Left forelimb (tissue), 1 donor: ENCODE measurements at regions not wholly inside any gene's neighbourhood (a gene's known extent, or its start where the extent isn't known, plus 50 kb on each side); places are given as distances from the start of the nearest gene placed in this dataset.

Source experiments
- DNase-seq: peaks from one replicate; pipeline ENCODE4 v3.0.0-alpha.2; 2018; ENCODE audit warnings: low spot score

GRCh38 chr22:48351376-48352085 lies 1476.1 kb downstream of the BRD1 start:
- DNase-seq, result no peak

DNA sequence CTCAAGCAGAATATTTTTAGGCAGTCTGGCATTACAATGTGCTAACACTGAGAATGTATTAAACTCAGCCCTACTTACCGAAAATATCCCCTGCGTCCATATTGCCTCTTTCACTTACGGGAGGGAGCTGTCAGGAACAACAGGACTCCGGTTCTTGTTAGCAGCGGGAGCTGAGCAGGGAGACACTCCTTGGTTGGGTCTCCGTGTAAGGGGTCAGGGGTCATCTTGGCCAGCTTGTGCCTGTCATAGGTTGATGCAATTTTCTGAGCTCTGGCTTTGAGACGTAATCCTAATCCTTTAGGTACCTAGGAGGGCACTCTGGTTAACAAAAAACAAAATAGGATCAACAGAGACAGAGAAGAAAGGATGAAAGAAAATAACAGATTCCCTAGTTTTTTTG lies 1477.2 kb downstream of the BRD1 start:
- no peak for DNase-seq

DNA sequence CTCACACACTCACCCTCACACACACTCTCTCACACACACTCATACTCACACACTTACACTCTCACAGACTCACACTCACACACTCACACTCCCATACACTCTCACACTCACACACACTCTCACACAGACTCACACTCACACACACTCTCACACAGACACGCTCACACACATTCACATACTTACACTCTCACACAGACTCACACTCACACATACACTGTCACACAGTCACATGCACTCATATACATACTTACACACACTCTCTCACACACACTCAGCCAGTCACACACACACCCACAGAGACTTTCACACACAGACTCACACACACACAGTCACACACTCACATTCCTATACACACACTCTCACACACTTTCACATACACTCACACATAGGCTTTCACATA lies 1478.8 kb downstream of the BRD1 start:
- DNase-seq, result no peak

DNA sequence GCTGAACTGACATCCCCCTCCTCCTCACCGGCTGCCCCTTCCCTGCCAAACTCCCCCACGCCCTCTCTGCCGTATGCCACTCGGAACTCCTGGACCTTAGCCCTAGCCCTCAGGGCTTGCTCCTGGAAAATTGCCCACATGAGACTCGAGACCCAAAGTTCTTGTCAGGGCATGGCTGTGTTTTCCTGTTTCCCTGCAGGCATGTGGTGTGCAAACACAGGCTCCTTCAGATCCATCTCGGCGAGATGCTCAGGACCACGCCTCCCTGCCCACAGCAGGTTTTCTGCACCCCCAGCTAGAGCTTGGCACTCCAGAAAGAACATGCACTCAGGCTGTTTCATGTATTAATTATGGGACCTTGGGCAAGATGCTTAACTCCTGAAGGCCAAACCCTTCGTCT lies 1480.4 kb downstream of the BRD1 start:
- DNase-seq, result no peak

- no peak for DNase-seq
These were observed 1480.8 kb downstream of the BRD1 start for GRCh38 chr22:48346911-48347310.

- no peak for DNase-seq
These were observed 1481.4 kb downstream of the BRD1 start for GRCh38 chr22:48346311-48346710.

DNA sequence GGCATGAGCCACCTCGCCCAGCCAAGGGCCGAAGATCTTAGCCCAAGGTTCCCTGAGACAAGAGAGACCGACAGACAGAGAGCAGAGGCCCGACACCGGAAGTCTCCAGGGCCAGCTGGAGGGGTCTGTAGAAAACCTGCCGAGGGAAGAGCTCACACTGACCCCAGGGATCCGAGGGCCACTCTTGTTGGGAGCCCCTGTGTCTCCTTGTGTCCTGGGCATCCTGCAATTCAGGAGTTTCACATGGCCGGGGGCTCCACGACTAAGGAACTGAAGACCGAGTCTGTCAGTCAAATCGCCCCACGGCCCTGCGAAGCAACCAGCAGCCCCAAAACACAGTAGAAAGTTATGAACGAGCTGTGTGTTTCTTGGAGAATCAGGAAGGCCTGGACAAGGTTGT lies 1482.0 kb downstream of the BRD1 start:
- DNase-seq, result no peak

DNA sequence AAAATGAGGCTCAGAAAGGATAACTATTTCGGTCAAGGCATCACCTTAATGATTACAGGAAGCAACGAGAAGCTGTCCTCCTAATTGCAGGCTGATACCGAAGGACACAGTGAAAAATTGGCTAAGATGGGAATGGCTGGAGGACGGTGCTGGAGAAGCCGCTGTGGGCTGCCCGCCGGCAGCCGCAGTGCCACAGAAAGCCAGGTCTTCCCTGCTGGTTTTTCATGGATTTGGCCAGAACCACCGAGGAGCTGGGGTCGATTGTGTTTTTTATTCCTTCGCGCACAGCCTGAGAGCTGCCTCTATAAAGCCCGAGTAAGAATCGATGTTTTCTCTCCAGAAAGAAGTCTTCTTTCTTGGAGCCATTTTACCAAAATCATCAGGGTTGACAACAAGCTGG lies 1484.2 kb downstream of the BRD1 start:
- DNase-seq, result no peak

DNA sequence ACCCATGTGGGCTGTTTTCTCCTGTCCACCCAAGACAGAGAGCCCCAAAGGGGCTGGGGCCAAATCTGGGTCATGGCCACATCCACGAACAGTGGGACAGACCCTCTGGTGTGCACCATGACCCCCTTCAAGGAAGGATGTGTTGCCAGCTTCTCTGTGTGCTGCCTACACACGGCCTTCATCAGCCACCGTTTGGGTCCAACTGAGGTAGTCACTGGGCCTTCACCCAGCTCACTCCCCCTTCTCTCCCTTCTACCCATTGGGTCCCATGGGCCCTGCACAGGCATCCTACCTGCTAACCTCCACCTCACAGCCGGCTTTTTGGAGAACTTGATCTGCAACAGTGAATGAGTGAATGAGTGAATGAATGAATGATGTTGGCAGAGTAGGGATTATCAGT lies 1484.9 kb downstream of the BRD1 start:
- no peak for DNase-seq

GRCh38 chr22:48342016-48342415 lies 1485.7 kb downstream of the BRD1 start:
- no peak for DNase-seq

GRCh38 chr22:48340727-48341709 lies 1486.7 kb downstream of the BRD1 start:
- DNase-seq, result no peak

DNA sequence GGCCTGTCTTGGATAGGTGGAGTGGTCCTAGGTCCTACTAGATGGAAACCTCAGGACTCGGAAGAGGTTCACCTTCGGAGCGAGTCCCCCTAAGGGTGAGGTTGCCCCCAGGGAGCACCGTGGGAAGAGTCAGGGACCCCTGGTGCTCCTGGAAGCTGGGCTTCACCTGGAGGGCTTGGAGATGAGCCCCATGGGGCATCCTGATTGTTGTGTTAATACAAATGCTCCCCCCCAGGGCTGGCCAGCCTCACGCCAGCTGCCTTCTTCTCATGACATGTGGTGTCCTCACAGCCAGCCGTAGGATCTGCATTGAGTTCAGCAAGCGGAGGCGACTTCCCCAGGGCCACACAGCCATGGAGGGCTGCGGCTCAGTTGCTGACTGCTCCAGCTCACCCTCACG lies 1487.5 kb downstream of the BRD1 start:
- DNase-seq, result no peak

GRCh38 chr22:48338793-48339705 lies 1488.6 kb downstream of the BRD1 start:
- no peak for DNase-seq

DNA sequence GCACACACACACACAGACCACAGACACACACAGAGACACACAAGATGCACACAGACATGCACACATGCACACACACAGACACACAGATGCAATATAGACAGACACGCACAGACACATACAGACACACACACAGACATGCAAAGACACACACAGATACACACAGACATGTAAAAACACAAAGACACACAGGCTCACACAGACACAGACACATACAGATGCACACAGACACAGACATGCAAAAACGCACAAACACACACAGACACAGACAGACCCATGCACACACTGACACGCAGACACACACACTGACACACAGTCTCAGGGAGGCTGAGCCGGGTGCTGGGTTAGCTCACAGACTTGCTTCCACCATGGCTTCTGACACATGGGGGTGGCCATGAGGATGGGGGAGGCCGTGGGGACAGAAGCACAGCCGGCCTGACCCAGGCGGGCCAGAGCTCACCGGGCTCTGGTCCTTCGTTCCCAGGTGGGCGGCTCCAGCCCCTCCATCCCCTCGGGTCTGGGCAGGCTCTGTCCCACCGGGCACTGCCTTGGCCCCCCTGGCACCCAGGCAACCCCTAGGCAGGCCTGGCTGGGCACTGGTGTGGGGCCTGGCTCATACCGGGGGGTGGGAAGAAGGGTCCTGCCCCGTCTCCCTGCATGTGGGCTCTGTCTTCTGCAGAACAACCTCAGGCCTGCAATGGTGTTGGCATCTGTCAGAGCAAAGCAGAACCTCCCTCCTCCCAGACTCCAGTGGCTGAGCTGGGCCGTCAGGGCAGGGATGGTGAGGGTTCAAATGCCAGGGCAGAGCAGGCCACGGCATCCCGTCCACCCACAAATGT lies 1489.5 kb downstream of the BRD1 start:
- no peak for DNase-seq

DNA sequence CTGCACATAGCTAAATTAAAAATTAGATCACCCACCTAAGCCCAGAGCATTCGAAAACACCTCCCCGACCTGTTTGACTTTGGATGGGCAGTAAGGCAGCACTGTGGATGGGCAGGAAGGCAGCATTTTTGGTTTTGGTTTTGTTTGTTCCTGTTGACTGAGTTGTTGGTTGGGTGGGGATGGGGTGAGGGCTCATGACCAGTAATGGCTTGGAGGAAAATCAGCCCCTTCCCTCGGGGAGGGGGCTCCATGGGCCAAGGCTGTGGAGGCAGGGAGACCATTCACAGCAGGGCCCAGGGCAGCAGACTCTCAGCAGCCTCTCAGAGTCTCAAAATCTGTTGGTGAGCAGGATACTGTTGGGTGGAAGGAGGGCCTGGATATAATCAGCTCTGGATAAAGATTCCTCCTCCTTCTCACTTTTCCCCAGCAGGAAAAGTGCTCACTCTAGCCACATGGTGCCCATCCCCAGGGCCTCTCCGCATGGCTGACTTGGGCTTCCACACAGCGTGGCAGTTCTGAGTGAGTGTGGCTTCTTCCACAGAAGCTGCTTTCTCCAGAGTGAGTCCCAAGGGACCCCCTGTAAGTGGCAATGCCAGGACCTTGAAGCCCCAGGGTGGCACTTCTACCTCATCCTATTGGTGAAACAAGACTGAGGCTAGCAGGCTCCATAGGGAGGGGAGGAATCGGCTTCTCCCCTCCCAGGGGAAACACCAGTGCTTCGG lies 1491.2 kb downstream of the BRD1 start:
- no peak for DNase-seq

DNA sequence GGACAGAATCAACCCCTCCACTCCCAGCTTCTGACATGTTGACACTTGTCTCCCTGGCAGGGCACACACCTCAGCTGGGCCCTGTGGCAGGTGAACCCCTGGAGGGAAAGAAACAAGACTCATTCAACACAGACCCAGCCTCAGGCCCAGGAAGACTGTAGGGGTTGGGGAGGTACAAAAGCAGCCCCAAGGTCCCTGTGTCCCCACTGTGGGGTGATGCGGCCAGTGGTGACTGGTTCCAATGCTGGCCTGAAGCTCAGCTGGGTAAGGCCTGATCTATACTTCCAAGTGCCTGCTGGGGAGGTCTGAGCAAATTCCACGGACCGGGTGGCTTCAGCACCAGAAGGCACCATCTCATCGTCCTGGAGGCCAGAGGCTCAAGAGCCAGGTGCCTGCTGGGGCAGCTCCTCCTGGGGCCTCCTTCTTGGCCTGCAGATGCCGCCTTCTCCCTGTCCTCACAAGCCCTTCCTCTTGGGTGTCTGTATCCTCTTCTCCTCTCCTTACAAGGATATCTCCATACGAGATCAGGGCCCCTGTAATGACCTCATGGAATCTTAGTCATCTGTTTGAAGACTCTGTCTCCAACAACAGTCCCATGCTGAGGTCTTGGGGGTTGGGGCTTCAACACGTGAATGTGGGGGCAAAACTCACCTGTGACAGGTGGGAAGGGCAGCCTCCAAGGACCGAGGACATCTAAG lies 1492.1 kb downstream of the BRD1 start:
- no peak for DNase-seq

GRCh38 chr22:48334971-48335370 lies 1492.7 kb downstream of the BRD1 start:
- DNase-seq, result no peak

DNA sequence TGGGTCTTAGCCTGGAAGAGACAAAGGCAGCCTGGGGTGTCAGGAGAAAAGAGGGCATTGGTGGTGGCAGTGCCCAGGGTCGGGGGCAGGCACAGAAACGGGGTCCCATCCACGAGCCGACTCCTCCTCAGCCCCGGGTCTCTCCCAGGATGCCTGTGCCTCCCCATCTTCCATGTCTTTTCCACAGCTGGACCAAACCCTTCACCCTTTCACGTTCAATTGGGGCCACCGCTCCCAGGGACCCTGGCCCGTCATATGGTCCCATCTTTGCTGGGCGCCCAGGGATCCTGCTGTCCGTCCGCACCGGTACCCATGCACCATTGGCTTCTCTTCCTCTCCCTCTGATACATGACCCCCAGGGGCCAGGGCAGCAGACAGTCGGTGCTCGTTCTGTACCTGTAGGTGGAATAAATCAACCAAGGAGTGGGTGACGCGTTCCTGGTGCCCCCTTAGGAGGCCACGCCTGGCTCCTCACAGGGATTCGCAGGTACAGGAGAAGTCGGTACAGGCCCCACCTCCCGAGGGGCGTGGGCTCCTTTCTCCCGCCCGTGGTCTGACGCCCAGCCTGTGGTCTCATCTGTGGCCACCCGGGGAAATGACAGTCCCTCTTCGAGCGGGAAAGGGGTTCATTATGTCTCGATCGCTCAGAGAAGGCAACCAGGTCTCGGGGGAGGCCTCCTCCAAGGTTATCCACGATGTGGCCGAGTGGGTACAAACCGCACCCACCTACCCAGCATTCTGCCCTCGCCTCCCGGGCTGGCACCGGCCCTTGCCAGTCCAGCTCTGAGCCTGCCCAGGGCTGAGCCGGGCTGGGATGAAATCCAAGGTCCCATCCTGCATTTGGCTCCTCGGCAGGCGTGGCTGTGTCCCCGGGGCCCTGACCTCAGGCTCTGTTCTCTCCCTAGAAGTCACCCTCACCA lies 1493.6 kb downstream of the BRD1 start:
- DNase-seq, result no peak

GRCh38 chr22:48333323-48333763 lies 1494.3 kb downstream of the BRD1 start:
- DNase-seq, result no peak
